B cell (primary cell): ENCODE measurements at regions not wholly inside any gene's neighbourhood (a gene's known extent, or its start where the extent isn't known, plus 50 kb on each side); places are given as distances from the start of the nearest gene placed in this dataset.

Experiments used
- ATAC-seq: fragments of 200-7000 bp; cut with Tn5 transposase; one replicate; pipeline ENCODE4 v1.10.0; 2021; ENCODE audit warnings: low read depth, mild to moderate bottlenecking, moderate number of reproducible peaks, moderate library complexity
- CTCF ChIA-PET: fragments of 350-600 bp; sonication (Branson Sonifier 250); formaldehyde crosslinking; loops from one replicate; lab custom pipeline; 2021; ENCODE audit warnings: antibody characterized with exemption, inconsistent platforms; lab: Charles Lee
- POLR2A ChIA-PET: fragments of 350-600 bp; sonication (Branson Sonifier 250); formaldehyde crosslinking; loops from one replicate; lab custom pipeline; 2021; ENCODE audit warnings: antibody characterized with exemption; lab: Charles Lee
- DNase-seq: peaks from one replicate; pipeline ENCODE4 v3.0.0; 2013
- H2AFZ ChIP-seq: 2 replicates; pipeline ENCODE4 v1.6.1; 2012; ENCODE audit warnings: mild to moderate bottlenecking, low read depth, low read length; ENCODE audit not compliant: insufficient read depth, poor library complexity, severe bottlenecking
- H3K27ac ChIP-seq, 2 donors: 1 replicate in 1 of 2; 2 replicates in 1 of 2; pipeline ENCODE4 v1.5.1; 2012 to 2013; ENCODE audit warnings: low read length in 2 of 2, mild to moderate bottlenecking in 2 of 2, moderate library complexity in 1 of 2
- H3K27me3 ChIP-seq, 4 experiments: fragments of 200-600 bp in 1 of 4; sonication (generic) in 1 of 4; replicated peaks in 1 of 4; 1 replicate in 2 of 4; 2 replicates in 2 of 4; pipeline versions ENCODE4 v1.6.1 to v1.7.0; 2013 to 2016; ENCODE audit warnings: low read length in 3 of 4, mild to moderate bottlenecking in 2 of 4, mixed read lengths in 1 of 4, moderate library complexity in 1 of 4; ENCODE audit not compliant: insufficient read depth in 4 of 4, control insufficient read depth in 3 of 4; ENCODE audit errors: control extremely low read depth in 1 of 4
- H3K36me3 ChIP-seq, 2 experiments: replicated peaks in 1 of 2; 1 replicate in 1 of 2; 2 replicates in 1 of 2; pipeline versions ENCODE4 v1.6.1 to v1.7.1; 2013; ENCODE audit warnings: low read length in 1 of 2; ENCODE audit not compliant: insufficient read depth in 2 of 2, control insufficient read depth in 1 of 2; ENCODE audit errors: control extremely low read depth in 1 of 2, extremely low read depth in 1 of 2
- H3K4me1 ChIP-seq, 2 donors: fragments of 200-600 bp in 1 of 2; sonication (generic) in 1 of 2; 1 replicate in 1 of 2; 2 replicates in 1 of 2; pipeline versions ENCODE4 v1.5.1 to v1.6.1; 2013 to 2017; ENCODE audit warnings: low read length in 2 of 2; ENCODE audit not compliant: control insufficient read depth in 2 of 2, insufficient read depth in 2 of 2
- H3K4me2 ChIP-seq: replicated peaks from 2 replicates; pipeline ENCODE3; 2012; ENCODE audit warnings: mild to moderate bottlenecking, low read depth, low read length; ENCODE audit not compliant: poor library complexity, severe bottlenecking
- H3K4me3 ChIP-seq, 5 experiments: fragments of 200-600 bp in 1 of 5; sonication (generic) in 1 of 5; 1 replicate in 3 of 5; 2 replicates in 2 of 5; pipeline versions ENCODE4 v1.5.1 to v1.7.0; 2011 to 2016; ENCODE audit warnings: low read length in 4 of 5, mild to moderate bottlenecking in 4 of 5, low read depth in 2 of 5, control low read depth in 1 of 5, moderate library complexity in 1 of 5; ENCODE audit not compliant: insufficient read depth in 1 of 5; ENCODE audit errors: control extremely low read depth in 1 of 5, extremely low read depth in 1 of 5
- H3K79me2 ChIP-seq: fragments of 200-600 bp; sonication (generic); one replicate; pipeline ENCODE4 v1.6.0; 2016; ENCODE audit warnings: low read length; ENCODE audit not compliant: control insufficient read depth, insufficient read depth
- H3K9ac ChIP-seq: fragments of 200-600 bp; sonication (generic); 2 replicates; pipeline ENCODE4 v1.6.1; 2017; ENCODE audit warnings: mild to moderate bottlenecking, low read length, moderate library complexity
- H3K9me3 ChIP-seq, 3 donors: one replicate each; pipeline versions ENCODE4 v1.6.1 to v1.7.1; 2013; ENCODE audit warnings: low read length in 2 of 3; ENCODE audit not compliant: control insufficient read depth in 2 of 3, insufficient read depth in 1 of 3; ENCODE audit errors: control extremely low read depth in 1 of 3
- H4K20me1 ChIP-seq: 2 replicates; pipeline ENCODE4 v1.6.0; 2012; ENCODE audit warnings: mild to moderate bottlenecking, low read length; ENCODE audit not compliant: insufficient read depth, control insufficient read depth, poor library complexity, severe bottlenecking
- H3K27ac Mint-ChIP-seq: one replicate; pipeline ENCODE4 v1.8.0; 2021; ENCODE audit warnings: mixed read lengths
- H3K27me3 Mint-ChIP-seq: one replicate; pipeline ENCODE4 v1.8.0; 2021; ENCODE audit warnings: mixed read lengths
- H3K4me1 Mint-ChIP-seq: one replicate; pipeline ENCODE4 v1.8.0; 2021; ENCODE audit warnings: mixed read lengths
- H3K4me3 Mint-ChIP-seq: one replicate; pipeline ENCODE4 v1.8.0; 2021; ENCODE audit warnings: mixed read lengths
- H3K9me3 Mint-ChIP-seq: one replicate; pipeline ENCODE4 v1.8.0; 2022; ENCODE audit warnings: mixed read lengths; ENCODE audit not compliant: insufficient read depth
- EZH2 ChIP-seq: IDR thresholded peaks from 2 replicates; pipeline ENCODE4 v1.6.1; 2012; ENCODE audit warnings: borderline replicate concordance, low read depth, mild to moderate bottlenecking, moderate library complexity, low read length; ENCODE audit not compliant: insufficient read depth, poor library complexity, severe bottlenecking
- WGBS: methylation state at CpG from one replicate; pipeline ENCODE4 v1.1.5; 2013; ENCODE audit warnings: missing lambda C conversion rate; ENCODE audit not compliant: insufficient coverage; 5-methylcytosine and 5-hydroxymethylcytosine counted together
- intact Hi-C: fragments of 100-400 bp; cut with micrococcal nuclease; formaldehyde crosslinking; loops from one replicate; pipeline ENCODE4 v1.10.0; 2022
- TF ChIP-seq, protein P1 (sequence below): fragments of 200-600 bp; IDR thresholded peaks from one replicate; pipeline ENCODE4 v1.8.0; 2022; ENCODE audit warnings: antibody characterized with exemption, mild to moderate bottlenecking

DNA sequence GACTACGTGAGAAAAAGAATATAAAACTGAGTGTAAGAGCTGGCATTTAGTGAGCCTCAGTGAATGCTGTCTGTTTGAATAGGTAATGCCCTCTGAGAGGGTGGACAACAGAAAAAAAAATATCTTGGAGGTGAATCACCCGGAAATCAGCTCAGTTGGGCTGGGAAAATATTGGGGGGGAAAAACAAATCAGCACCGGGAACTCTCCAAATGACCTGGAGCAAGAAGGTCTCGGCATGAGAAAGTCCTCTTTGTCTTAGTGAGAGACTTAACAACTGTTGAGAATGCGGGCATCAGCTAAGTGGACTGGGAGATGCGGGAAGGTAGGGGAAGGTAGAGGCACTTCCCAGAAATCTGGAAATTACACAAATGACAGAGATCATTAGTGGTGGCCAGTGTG lies 109.4 kb upstream of the POU3F3 start:
- POLR2A ChIA-PET: no interaction called here

DNA sequence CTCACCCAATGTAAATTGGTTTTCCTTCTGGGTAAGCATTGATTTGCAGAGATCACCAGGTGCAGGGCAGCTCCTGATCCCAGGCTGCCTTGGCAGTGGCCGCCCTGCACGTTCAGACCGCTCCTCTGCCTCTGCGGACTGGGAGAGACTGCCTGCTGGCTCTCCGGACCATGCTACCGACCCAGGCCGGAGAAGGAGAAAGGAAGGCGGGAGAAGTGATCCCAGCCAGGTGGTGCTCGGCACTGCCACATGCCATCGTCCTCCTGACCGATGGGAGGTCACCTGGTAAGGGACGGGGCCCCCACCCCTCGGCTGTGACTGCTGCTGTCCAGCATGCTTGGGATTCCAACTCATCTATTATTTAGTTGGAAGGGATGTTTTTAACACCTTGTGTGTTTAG lies 108.1 kb upstream of the POU3F3 start:
- H4K20me1 ChIP-seq: no peaks in the 10 kb centered on the region
- no peak overlapping the region for H3K9ac ChIP-seq
- H2AFZ ChIP-seq: no peak overlapping the region
- no peaks in the 10 kb centered on the region for H3K9me3 ChIP-seq
- no peak overlapping the region for H3K27ac ChIP-seq
- H3K79me2 ChIP-seq: no peaks in the 10 kb centered on the region
- 88% methylated on average over 11 of the region's 13 CpGs for WGBS
- no peak for DNase-seq
- no peaks in the 10 kb centered on the region for H3K27me3 ChIP-seq
- ATAC-seq: no peak
- TF ChIP-seq EZH2: no peak
- TF ChIP-seq, protein P1, sequence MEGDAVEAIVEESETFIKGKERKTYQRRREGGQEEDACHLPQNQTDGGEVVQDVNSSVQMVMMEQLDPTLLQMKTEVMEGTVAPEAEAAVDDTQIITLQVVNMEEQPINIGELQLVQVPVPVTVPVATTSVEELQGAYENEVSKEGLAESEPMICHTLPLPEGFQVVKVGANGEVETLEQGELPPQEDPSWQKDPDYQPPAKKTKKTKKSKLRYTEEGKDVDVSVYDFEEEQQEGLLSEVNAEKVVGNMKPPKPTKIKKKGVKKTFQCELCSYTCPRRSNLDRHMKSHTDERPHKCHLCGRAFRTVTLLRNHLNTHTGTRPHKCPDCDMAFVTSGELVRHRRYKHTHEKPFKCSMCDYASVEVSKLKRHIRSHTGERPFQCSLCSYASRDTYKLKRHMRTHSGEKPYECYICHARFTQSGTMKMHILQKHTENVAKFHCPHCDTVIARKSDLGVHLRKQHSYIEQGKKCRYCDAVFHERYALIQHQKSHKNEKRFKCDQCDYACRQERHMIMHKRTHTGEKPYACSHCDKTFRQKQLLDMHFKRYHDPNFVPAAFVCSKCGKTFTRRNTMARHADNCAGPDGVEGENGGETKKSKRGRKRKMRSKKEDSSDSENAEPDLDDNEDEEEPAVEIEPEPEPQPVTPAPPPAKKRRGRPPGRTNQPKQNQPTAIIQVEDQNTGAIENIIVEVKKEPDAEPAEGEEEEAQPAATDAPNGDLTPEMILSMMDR: no peak
- CTCF ChIA-PET: no interaction called here
- no peaks in the 10 kb centered on the region for H3K36me3 ChIP-seq
- H3K4me1 ChIP-seq: no peaks in the 10 kb centered on the region
- Mint-ChIP-seq H3K27me3 (peaks cover 10% of the 10 kb centered on the region), H3K4me3 (no peak overlapping the region), H3K27ac (no peak overlapping the region), H3K4me1 (no peaks in the 10 kb centered on the region), H3K9me3 (no peaks in the 10 kb centered on the region)
- no peak overlapping the region for H3K4me2 ChIP-seq
- POLR2A ChIA-PET: no interaction called here
- H3K4me3 ChIP-seq: no peak overlapping the region
- intact Hi-C loops: no loop called here

More for the DNA sequence above, 109.4 kb upstream of the POU3F3 start:
- ATAC-seq (no peak), DNase-seq (no peak)
- Mint-ChIP-seq H3K27me3 (peaks cover 4% of the 10 kb centered on the region), H3K9me3 (no peaks in the 10 kb centered on the region), H3K4me1 (no peaks in the 10 kb centered on the region), H3K4me3 (no peak overlapping the region), H3K27ac (no peak overlapping the region)
- H3K4me1 ChIP-seq: no peaks in the 10 kb centered on the region
- no peak overlapping the region for H3K27ac ChIP-seq
- H3K79me2 ChIP-seq: no peaks in the 10 kb centered on the region
- no peak overlapping the region for H3K4me3 ChIP-seq
- H3K27me3 ChIP-seq: no peaks in the 10 kb centered on the region
- H3K36me3 ChIP-seq: no peaks in the 10 kb centered on the region
- no peak overlapping the region for H2AFZ ChIP-seq
- CTCF ChIA-PET: no interaction called here
- H3K4me2 ChIP-seq: no peak overlapping the region
- H3K9me3 ChIP-seq: no peaks in the 10 kb centered on the region
- H3K9ac ChIP-seq: no peak overlapping the region
- H4K20me1 ChIP-seq: no peaks in the 10 kb centered on the region
- WGBS: 93% methylated on average over 4 of the region's 6 CpGs
- intact Hi-C loops: no loop called here
- TF ChIP-seq EZH2: no peak
- TF ChIP-seq, protein P1: no peak
